Type B pancreatic cell (in vitro differentiated cells): ENCODE measurements at regions not wholly inside any gene's neighbourhood (a gene's known extent, or its start where the extent isn't known, plus 50 kb on each side); places are given as distances from the start of the nearest gene placed in this dataset.
"Not testable (repeated sequence)": the region's sequence is repeated elsewhere in the genome, so short reads cannot be mapped to it uniquely, and the experiment has no call there.

Experiments used
- DNase-seq: peaks from one replicate; pipeline ENCODE4 v3.0.0; 2021; ENCODE audit warnings: mixed read lengths; ENCODE audit not compliant: unreplicated experiment; ENCODE audit errors: extremely low spot score
- H3K27ac Mint-ChIP-seq: 2 replicates; pipeline ENCODE4 v1.8.0; 2021; ENCODE audit warnings: mild to moderate bottlenecking, mixed read lengths
- H3K27me3 Mint-ChIP-seq: 2 replicates; pipeline ENCODE4 v1.8.0; 2021; ENCODE audit warnings: mixed read lengths
- H3K36me3 Mint-ChIP-seq: 2 replicates; pipeline ENCODE4 v1.8.0; 2021; ENCODE audit warnings: mixed read lengths
- H3K4me1 Mint-ChIP-seq: one replicate; pipeline ENCODE4 v1.8.0; 2021; ENCODE audit warnings: mixed read lengths; ENCODE audit not compliant: unreplicated experiment
- H3K4me3 Mint-ChIP-seq: 2 replicates; pipeline ENCODE4 v1.8.0; 2021; ENCODE audit warnings: mild to moderate bottlenecking, mixed read lengths
- H3K9me3 Mint-ChIP-seq: 2 replicates; pipeline ENCODE4 v1.8.0; 2021; ENCODE audit warnings: mixed read lengths
- TF ChIP-seq, protein P1 (sequence below): fragments of 200-600 bp; sonication (generic); conservative IDR thresholded peaks from 2 replicates; pipeline ENCODE4 v1.5.0; 2021; ENCODE audit warnings: antibody characterized with exemption, mild to moderate bottlenecking

GRCh38 chrX:3445806-3446490, 99.5 kb upstream of the MXRA5 start:
- no peak overlapping the region for H3K4me3 Mint-ChIP-seq
- DNase-seq = no peak
- H3K36me3 Mint-ChIP-seq = peaks cover 4% of the 10 kb centered on the region
- H3K4me1 Mint-ChIP-seq = peaks cover 10% of the 10 kb centered on the region
- H3K27me3 Mint-ChIP-seq = no peaks in the 10 kb centered on the region
- H3K27ac Mint-ChIP-seq = no peak overlapping the region
- TF ChIP-seq, protein P1, sequence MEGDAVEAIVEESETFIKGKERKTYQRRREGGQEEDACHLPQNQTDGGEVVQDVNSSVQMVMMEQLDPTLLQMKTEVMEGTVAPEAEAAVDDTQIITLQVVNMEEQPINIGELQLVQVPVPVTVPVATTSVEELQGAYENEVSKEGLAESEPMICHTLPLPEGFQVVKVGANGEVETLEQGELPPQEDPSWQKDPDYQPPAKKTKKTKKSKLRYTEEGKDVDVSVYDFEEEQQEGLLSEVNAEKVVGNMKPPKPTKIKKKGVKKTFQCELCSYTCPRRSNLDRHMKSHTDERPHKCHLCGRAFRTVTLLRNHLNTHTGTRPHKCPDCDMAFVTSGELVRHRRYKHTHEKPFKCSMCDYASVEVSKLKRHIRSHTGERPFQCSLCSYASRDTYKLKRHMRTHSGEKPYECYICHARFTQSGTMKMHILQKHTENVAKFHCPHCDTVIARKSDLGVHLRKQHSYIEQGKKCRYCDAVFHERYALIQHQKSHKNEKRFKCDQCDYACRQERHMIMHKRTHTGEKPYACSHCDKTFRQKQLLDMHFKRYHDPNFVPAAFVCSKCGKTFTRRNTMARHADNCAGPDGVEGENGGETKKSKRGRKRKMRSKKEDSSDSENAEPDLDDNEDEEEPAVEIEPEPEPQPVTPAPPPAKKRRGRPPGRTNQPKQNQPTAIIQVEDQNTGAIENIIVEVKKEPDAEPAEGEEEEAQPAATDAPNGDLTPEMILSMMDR = no peak
- peaks cover 7% of the 10 kb centered on the region for H3K9me3 Mint-ChIP-seq

DNA sequence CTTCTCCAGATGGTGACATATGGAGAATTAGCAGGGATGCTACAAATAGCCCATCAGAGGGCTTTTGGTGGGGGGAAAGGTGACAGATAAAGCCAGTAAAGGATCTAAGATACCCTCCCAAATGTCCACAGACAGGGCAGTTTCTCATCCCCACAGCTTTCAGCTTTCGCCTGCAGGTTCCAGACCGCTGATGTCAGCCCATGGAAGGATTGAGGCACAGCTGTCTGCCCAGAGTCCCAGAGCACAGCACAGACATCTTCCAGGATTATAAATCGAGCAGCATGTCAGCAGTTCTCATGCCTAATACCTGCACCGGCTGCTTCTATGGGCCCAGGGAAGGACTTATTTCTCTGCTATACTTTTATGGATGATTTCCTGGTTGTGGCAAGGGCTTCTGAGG, 96.7 kb upstream of the MXRA5 start:
- H3K27ac Mint-ChIP-seq = no peak overlapping the region
- H3K9me3 Mint-ChIP-seq = peaks cover 10% of the 10 kb centered on the region
- DNase-seq = no peak
- TF ChIP-seq, protein P1 = no peak
- no peak overlapping the region for H3K4me3 Mint-ChIP-seq
- H3K36me3 Mint-ChIP-seq = peaks cover 5% of the 10 kb centered on the region
- H3K27me3 Mint-ChIP-seq = no peaks in the 10 kb centered on the region
- H3K4me1 Mint-ChIP-seq = peaks cover 5% of the 10 kb centered on the region

- H3K36me3 Mint-ChIP-seq = peaks cover 5% of the 10 kb centered on the region
- DNase-seq = no peak
- TF ChIP-seq, protein P1 = no peak
- H3K4me1 Mint-ChIP-seq = peaks cover 5% of the 10 kb centered on the region
- H3K4me3 Mint-ChIP-seq = no peak overlapping the region
- H3K27ac Mint-ChIP-seq = no peak overlapping the region
- no peaks in the 10 kb centered on the region for H3K27me3 Mint-ChIP-seq
- H3K9me3 Mint-ChIP-seq = peaks cover 10% of the 10 kb centered on the region
Measured at GRCh38 chrX:3442691-3443090, 96.2 kb upstream of the MXRA5 start.

GRCh38 chrX:3440981-3441380, 94.5 kb upstream of the MXRA5 start:
- TF ChIP-seq, protein P1 = no peak
- H3K27ac Mint-ChIP-seq = no peak overlapping the region
- no peak overlapping the region for H3K4me3 Mint-ChIP-seq
- peaks cover 5% of the 10 kb centered on the region for H3K4me1 Mint-ChIP-seq
- H3K27me3 Mint-ChIP-seq = no peaks in the 10 kb centered on the region
- H3K36me3 Mint-ChIP-seq = peaks cover 5% of the 10 kb centered on the region
- H3K9me3 Mint-ChIP-seq = peaks cover 10% of the 10 kb centered on the region
- DNase-seq = no peak

- H3K27me3 Mint-ChIP-seq, H3K27ac Mint-ChIP-seq, H3K9me3 Mint-ChIP-seq, H3K36me3 Mint-ChIP-seq, H3K4me1 Mint-ChIP-seq, H3K4me3 Mint-ChIP-seq, DNase-seq: not testable (repeated sequence)
Measured at GRCh38 chrX:3435916-3436315, 89.5 kb upstream of the MXRA5 start.

GRCh38 chrX:3435057-3435456, 88.6 kb upstream of the MXRA5 start:
- Mint-ChIP-seq H3K27ac (no peak overlapping the region), H3K9me3 (peaks cover 7% of the 10 kb centered on the region), H3K36me3 (peaks cover 5% of the 10 kb centered on the region), H3K4me3 (no peak overlapping the region), H3K27me3 (no peaks in the 10 kb centered on the region), H3K4me1 (no peaks in the 10 kb centered on the region)
- TF ChIP-seq, protein P1 = no peak
- no peak for DNase-seq
